ENCODE measurements at regions not wholly inside any gene's neighbourhood (a gene's known extent, or its start where the extent isn't known, plus 50 kb on each side); places are given as distances from the start of the nearest gene placed in this dataset.

DNA sequence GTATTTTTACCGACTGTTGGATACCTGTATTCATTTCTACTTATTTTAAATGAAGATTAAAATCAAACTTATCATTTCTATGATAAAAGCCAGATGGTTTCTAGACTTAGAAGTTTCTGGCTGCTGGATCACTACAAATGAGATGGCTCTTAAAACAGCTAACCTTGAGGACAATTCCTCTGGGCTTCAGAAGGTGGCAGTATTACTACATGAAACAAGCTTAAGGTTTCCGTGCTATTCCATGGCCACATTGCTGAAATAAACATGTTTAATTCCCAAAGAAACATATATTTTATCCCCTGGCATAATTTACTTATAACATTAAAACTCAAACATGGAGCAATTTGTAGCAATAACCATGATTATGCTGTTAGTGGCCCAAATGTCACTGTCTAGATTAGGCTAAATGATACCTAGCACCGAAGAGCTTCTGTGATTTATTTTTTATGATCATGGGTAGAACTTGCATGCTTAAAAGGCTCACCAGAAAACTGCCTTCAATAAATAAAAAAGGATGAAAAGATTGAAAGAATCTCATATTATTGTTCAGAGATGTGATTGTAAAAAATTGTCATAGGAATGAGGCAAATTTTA lies 204.0 kb upstream of the NANOGP8 start:
- Histone ChIP-seq H3K23ac (ENCODE audit: low read depth, low read length) (no peak overlapping the region), H4K91ac (ENCODE audit: insufficient read depth, low read depth, low read length) (no peak overlapping the region), H3K27me3 (ENCODE audit: control insufficient read depth, insufficient read depth, low read length) (no peaks in the 10 kb centered on the region), H2AFZ (replicated peaks; ENCODE audit: low read length, poor library complexity) (no peak overlapping the region), H3K4ac (ENCODE audit: low read depth, low read length) (no peak overlapping the region), H4K8ac (ENCODE audit: low read depth in 2 of 2, low read length in 2 of 2) (no peak overlapping the region; a peak in 1 of 4 replicates), H3K4me3 (ENCODE audit: insufficient read depth, low read depth, low read length) (no peak overlapping the region), H4K20me1 (ENCODE audit: insufficient read depth, low read length) (no peaks in the 10 kb centered on the region; the same call in 1 of the 2 replicates), H3K4me1 (ENCODE audit: control insufficient read depth, insufficient read depth, low read length) (peaks cover 6% of the 10 kb centered on the region), H2BK20ac (ENCODE audit: low read depth, low read length) (no peak overlapping the region), H3K9me1 (ENCODE audit: insufficient read depth, low read length) (0 out of 2 replicates have a peak, but pooled peaks cover 4% of the 10 kb centered on the region), H3K56ac (ENCODE audit: extremely low read depth, insufficient read depth, low read length) (no peak overlapping the region), H3K9me3 (ENCODE audit: control insufficient read depth, insufficient read depth, low read length) (no peaks in the 10 kb centered on the region), H3K4me2 (ENCODE audit: low read depth, low read length) (no peak overlapping the region), H3K14ac (replicated peaks; ENCODE audit: low read depth, low read length) (no peak overlapping the region), H4K5ac (ENCODE audit: low read depth, low read length) (no peak overlapping the region), H2AK9ac (replicated peaks; ENCODE audit: low read depth, low read length, poor library complexity) (no peak overlapping the region), H3K9ac (ENCODE audit: low read depth, low read length) (no peak overlapping the region), H3K18ac (ENCODE audit: low read depth, low read length) (no peak overlapping the region), H2AK5ac (ENCODE audit: low read depth, low read length) (no peak overlapping the region), H3K79me1 (ENCODE audit: low read depth in 1 of 2, low read length in 2 of 2) (no peaks in the 10 kb centered on the region), H2BK15ac (ENCODE audit: low read depth, low read length) (no peak overlapping the region), H2BK5ac (ENCODE audit: low read depth, low read length, poor library complexity, severe bottlenecking) (no peak overlapping the region), H3K36me3 (ENCODE audit: control insufficient read depth, insufficient read depth, low read length) (no peaks in the 10 kb centered on the region), H3K27ac (ENCODE audit: insufficient read depth, low read length) (no peak overlapping the region), H2BK120ac (ENCODE audit: low read depth, low read length) (no peak overlapping the region)
- intact Hi-C loops (cut with micrococcal nuclease) (loop anchor here (1.0 to 10.0 kb wide), 4 partner anchors 155 to 456 kb away; partner anchors contain the start of gene DPH6), dilution Hi-C loops (cut with HindIII; ENCODE audit: low sequenced_read_pairs, unreplicated experiment) (no loop called here), in situ Hi-C loops (cut with MboI; ENCODE audit: low sequenced_read_pairs) (loop anchor here (10.0 to 25.0 kb wide), 2 partner anchors 214 to 1848 kb away; no protein-coding TSS in a partner anchor)
- peak; percentile 87 for ATAC-seq (ENCODE audit: low read depth)
- no peak for TF ChIP-seq CEBPB (IDR thresholded peaks at IDR 0.05; ENCODE audit: low read depth, low read length)
- no peak for TF ChIP-seq NFE2L2 (IDR thresholded peaks at IDR 0.05; ENCODE audit: low read depth, low read length)
- no peak for TF ChIP-seq MAZ (IDR thresholded peaks at IDR 0.05; ENCODE audit: borderline replicate concordance, low read depth, low read length)
- TF ChIP-seq RAD21 (IDR thresholded peaks at IDR 0.05; ENCODE audit: low read length): peak; percentile 94
- TF ChIP-seq, protein P1, sequence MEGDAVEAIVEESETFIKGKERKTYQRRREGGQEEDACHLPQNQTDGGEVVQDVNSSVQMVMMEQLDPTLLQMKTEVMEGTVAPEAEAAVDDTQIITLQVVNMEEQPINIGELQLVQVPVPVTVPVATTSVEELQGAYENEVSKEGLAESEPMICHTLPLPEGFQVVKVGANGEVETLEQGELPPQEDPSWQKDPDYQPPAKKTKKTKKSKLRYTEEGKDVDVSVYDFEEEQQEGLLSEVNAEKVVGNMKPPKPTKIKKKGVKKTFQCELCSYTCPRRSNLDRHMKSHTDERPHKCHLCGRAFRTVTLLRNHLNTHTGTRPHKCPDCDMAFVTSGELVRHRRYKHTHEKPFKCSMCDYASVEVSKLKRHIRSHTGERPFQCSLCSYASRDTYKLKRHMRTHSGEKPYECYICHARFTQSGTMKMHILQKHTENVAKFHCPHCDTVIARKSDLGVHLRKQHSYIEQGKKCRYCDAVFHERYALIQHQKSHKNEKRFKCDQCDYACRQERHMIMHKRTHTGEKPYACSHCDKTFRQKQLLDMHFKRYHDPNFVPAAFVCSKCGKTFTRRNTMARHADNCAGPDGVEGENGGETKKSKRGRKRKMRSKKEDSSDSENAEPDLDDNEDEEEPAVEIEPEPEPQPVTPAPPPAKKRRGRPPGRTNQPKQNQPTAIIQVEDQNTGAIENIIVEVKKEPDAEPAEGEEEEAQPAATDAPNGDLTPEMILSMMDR (conservative IDR thresholded peaks at IDR 0.05; ENCODE audit: low read depth, low read length): peak; percentile 87
- no peak for TF ChIP-seq MAFK (IDR thresholded peaks at IDR 0.05; ENCODE audit: low read depth, low read length)
- no peak for TF ChIP-seq CHD1 (IDR thresholded peaks at IDR 0.05; ENCODE audit: low read depth, low read length)
- no peak for TF ChIP-seq POLR2A (IDR thresholded peaks at IDR 0.05; ENCODE audit: low read depth, low read length)
- TF ChIP-seq, protein P2, sequence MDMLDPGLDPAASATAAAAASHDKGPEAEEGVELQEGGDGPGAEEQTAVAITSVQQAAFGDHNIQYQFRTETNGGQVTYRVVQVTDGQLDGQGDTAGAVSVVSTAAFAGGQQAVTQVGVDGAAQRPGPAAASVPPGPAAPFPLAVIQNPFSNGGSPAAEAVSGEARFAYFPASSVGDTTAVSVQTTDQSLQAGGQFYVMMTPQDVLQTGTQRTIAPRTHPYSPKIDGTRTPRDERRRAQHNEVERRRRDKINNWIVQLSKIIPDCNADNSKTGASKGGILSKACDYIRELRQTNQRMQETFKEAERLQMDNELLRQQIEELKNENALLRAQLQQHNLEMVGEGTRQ (IDR thresholded peaks at IDR 0.05; ENCODE audit: low read depth, low read length): no peak
- TF ChIP-seq RCOR1 (IDR thresholded peaks at IDR 0.05; ENCODE audit: insufficient replicate concordance, low read length): no peak
- TF ChIP-seq SMC3 (IDR thresholded peaks at IDR 0.05; ENCODE audit: low read depth, low read length): peak; percentile 85
- no peak for TF ChIP-seq MXI1 (IDR thresholded peaks at IDR 0.05; ENCODE audit: borderline replicate concordance, low read depth, low read length)
- TF ChIP-seq BHLHE40 (IDR thresholded peaks at IDR 0.05; ENCODE audit: low read depth, low read length): no peak
- ChIA-PET CTCF (interaction anchor here (0.5 to 8.6 kb wide), 15 partner anchors 36 to 1727 kb away, joined by 3 to 70 read pairs (median 3); no protein-coding TSS in a partner anchor), POLR2A (ENCODE audit: unreplicated experiment) (interaction anchor here (0.5 to 1.1 kb wide), 3 partner anchors 83 to 355 kb away, joined by 3 to 5 read pairs (median 3); no protein-coding TSS in a partner anchor)
- WGBS, 2 experiments (ENCODE audit: extremely low coverage in 2 of 2, insufficient read length in 1 of 2): no CpG with 5 or more reads among the region's 3 CpGs
- no TSS peak for BruUV-seq (replicated peaks)
- peak; percentile 81 for DNase-seq
